Choroid plexus epithelial cell (primary cell): ENCODE measurements at regions not wholly inside any gene's neighbourhood (a gene's known extent, or its start where the extent isn't known, plus 50 kb on each side); places are given as distances from the start of the nearest gene placed in this dataset.
"Not testable (repeated sequence)": the region's sequence is repeated elsewhere in the genome, so short reads cannot be mapped to it uniquely, and the experiment has no call there.

ENCODE experiments used
- DNase-seq: peaks from one replicate; pipeline ENCODE4 v3.0.0-alpha.2; 2010; ENCODE audit warnings: low read depth
- H3K4me3 ChIP-seq: 2 replicates; pipeline ENCODE4 v1.5.1; 2011; ENCODE audit warnings: low read depth, mild to moderate bottlenecking, control low read depth, low read length, moderate library complexity
- TF ChIP-seq, protein P1 (sequence below): conservative IDR thresholded peaks from 2 replicates; pipeline ENCODE4 v1.5.1; 2011; ENCODE audit warnings: low read depth, mild to moderate bottlenecking, control low read depth, inconsistent platforms, low read length, moderate library complexity

DNA sequence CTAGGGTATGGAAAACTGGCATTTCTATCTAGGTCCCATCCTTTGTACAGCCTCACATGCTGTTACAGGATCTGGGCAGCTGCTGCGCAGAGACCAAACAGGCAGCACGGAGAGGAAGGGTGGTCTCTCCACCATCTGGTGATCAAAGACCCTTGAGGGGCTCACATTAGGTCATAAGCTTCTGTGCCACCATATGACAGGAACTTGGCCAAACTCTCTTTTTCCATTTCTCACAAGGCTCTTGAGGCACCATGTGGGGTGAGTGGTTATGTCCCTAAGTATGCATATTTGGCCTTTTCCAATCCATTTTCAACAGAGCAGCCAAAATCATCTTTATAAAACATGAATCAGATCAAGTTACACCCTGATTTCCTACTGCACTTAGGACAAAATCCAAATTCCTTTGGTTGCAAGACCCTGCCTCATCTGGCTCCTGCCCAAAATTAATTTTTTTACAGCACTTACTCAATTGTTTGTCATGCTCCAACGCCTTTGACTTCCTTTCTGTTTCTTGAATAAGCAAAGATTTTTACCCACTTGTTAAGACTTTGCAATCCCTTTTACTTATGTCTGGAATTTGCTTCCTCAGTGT is 730.0 kb downstream of the MAT2B start:
- TF ChIP-seq, protein P1, sequence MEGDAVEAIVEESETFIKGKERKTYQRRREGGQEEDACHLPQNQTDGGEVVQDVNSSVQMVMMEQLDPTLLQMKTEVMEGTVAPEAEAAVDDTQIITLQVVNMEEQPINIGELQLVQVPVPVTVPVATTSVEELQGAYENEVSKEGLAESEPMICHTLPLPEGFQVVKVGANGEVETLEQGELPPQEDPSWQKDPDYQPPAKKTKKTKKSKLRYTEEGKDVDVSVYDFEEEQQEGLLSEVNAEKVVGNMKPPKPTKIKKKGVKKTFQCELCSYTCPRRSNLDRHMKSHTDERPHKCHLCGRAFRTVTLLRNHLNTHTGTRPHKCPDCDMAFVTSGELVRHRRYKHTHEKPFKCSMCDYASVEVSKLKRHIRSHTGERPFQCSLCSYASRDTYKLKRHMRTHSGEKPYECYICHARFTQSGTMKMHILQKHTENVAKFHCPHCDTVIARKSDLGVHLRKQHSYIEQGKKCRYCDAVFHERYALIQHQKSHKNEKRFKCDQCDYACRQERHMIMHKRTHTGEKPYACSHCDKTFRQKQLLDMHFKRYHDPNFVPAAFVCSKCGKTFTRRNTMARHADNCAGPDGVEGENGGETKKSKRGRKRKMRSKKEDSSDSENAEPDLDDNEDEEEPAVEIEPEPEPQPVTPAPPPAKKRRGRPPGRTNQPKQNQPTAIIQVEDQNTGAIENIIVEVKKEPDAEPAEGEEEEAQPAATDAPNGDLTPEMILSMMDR = no peak
- peak; percentile 91 for DNase-seq
- no peak overlapping the region for H3K4me3 ChIP-seq

DNA sequence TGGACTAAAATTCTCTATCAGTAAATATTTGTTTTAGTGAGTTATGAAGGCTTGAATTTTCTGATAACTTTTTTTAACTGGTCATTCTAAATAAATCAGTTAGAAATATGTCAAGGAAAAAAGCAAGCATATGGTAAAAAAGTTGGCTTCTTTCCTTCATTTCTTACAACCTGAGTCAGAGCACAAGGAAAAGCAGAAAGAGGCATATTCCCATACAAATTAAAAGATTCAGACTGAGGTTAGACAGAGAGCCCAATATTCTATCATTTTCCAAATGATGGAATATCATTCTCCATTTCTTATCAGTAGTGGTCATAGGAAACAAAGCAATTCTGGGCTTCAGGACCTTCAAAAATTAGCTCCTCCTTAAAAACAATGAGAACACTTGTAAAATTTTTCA is 732.1 kb downstream of the MAT2B start:
- no peak overlapping the region for H3K4me3 ChIP-seq
- TF ChIP-seq, protein P1 = no peak
- DNase-seq = no peak

DNA sequence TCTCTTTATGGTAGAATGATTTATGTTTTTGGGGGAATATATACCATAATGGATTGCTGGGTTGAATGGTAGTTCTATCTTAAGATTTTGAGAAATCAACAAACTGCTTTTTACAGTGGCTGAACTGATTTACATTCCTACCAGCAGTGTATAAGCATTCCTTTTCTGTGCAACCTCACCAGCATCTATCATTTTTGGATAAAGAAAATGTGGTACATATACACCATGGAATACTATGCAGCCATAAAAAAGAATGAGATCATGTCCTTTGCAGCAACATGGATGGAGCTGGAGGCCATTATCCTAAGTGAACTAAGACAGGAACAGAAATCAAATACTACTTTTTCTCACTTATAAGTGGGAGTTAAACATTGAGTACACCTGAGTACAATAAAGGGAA is 746.4 kb downstream of the MAT2B start:
- H3K4me3 ChIP-seq, DNase-seq: not testable (repeated sequence)

DNA sequence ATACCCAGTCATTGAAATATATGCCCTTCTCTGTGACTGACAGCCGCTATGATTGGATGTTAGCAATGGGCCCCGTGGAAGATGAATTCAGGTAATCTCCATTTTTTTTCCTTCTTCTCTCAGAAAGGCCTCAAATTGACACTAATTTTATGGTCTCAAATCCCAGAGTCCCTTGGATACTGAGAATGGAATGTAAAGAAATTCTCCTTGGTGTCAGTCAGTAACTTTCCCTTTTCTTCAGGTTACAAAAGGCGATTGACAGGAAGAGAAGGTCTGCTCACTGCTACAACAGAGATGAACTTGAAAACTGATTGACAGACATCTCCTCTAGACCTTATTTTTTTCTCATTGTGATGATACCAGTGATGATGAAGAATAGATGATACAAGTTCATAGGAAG is 748.3 kb downstream of the MAT2B start:
- TF ChIP-seq, protein P1 = no peak
- no peak for DNase-seq
- no peak overlapping the region for H3K4me3 ChIP-seq

DNA sequence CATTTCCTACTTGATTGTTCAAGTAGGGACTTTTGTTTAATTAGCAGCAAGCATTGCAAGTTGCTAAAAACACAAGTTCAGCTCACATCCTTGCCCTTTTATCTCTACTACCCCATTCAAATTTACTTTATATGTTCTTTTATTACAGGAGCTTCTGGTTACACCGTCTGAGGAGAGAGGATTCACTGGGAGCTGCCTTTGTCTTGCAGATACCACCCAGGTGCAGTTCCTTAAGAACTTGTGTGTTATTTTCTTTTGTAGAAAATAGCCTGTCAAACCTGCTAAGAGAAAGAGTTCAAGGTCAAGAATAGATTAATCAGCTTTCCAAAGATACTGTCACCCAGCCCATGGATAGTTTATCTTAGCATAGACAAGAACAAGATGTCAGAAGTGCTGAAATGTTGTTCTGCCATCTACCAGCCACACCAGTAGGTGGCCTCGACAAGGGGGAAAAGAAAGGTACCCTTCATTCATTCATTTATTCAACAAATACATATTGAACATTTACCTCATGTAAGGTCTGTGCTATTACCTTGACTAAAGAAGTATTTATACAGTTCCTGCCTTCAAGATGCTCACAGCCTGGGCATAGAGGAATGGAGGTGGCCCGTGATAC is 750.3 kb downstream of the MAT2B start:
- no peak overlapping the region for H3K4me3 ChIP-seq
- TF ChIP-seq, protein P1 = peak; percentile 28
- no peak for DNase-seq

DNA sequence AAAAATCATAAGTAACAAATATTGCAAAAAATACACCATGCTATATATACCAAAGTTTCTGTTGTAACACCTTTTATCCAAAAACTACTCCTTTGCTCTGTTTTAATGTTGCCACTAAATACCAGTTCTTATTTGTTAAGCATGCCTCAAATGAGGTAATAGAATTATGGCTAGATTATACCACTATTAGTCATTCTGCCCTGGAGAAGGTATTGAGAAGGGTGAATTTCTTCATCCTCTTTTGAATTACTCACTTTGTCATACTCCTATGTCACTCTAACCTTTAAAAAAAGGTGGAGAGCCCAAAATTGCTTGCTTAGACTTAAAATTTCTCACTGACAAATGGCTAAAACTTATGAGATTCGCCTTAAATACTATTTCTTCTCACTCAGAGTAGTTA is 750.9 kb downstream of the MAT2B start:
- no peak for DNase-seq
- no peak overlapping the region for H3K4me3 ChIP-seq
- TF ChIP-seq, protein P1 = no peak

DNA sequence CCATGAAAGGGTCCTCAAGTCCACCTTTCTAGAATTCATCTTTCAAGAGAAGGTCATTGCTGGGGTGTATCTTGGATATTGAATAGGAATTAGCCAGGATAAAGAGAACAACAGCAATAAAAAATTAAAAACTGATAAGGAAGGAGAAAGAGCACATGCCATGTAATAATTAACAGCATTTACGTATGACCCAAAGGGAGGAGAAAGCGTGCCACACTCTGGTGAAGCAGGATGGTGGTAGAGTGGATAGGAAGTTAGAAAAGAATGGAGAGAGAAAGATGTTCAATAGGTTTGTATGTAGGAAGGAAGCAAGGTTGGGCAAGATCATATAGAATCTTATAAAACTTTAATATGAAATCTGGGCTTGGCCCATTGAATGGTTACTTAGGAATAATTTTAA is 751.5 kb downstream of the MAT2B start:
- DNase-seq = no peak
- H3K4me3 ChIP-seq = no peak overlapping the region
- TF ChIP-seq, protein P1 = no peak
